K562 (cell line): ENCODE measurements at regions not wholly inside any gene's neighbourhood (a gene's known extent, or its start where the extent isn't known, plus 50 kb on each side); places are given as distances from the start of the nearest gene placed in this dataset.

Experiments
- ATAC-seq: fragments of 200-7000 bp; cut with Tn5 transposase; 3 replicates; pipeline ENCODE4 v1.9.1; 2020; ENCODE audit warnings: moderate library complexity
- BruUV-seq: library from RNA; stranded (reverse); fragments of 400-500 nt; replicated peaks from 2 replicates; lab custom pipeline; 2021; lab: Mats Ljungman, UMichigan
- CTCF ChIA-PET: fragments of 300-600 bp; formaldehyde crosslinking; extraction: SDS; loops from one replicate; lab custom pipeline; 2021; ENCODE audit warnings: low intra/inter-chr PET ratio; lab: Yijun Ruan, JAX
- POLR2A ChIA-PET: fragments of 300-600, 350-650 bp; sonication (Branson Sonifier 250); formaldehyde crosslinking; extraction: SDS; loops from one replicate; lab custom pipeline; 2021; ENCODE audit warnings: antibody characterized with exemption, inconsistent platforms; lab: Yijun Ruan, JAX
- DNase-seq, 4 experiments: peaks; one replicate each; pipeline versions ENCODE4 v3.0.0 to v3.0.0-alpha.2; 2011 to 2018; ENCODE audit warnings: low spot score in 3 of 4, mixed read lengths in 3 of 4; ENCODE audit errors: extremely low read depth in 1 of 4
- FAIRE-seq: peaks from 2 replicates; lab custom pipeline; 2011; peaks lifted over from hg19 to GRCh38; lab: Jason Lieb, UNC
- H2AFZ ChIP-seq: 2 replicates; pipeline ENCODE4 v1.6.0; 2011; ENCODE audit warnings: low read depth, low read length, control low read depth, inconsistent platforms
- H3K27ac ChIP-seq: fragments of 200-600 bp; 3 replicates; pipeline ENCODE4 v1.8.0; 2011; ENCODE audit warnings: low read depth, mild to moderate bottlenecking, control low read depth, inconsistent platforms, low read length, moderate library complexity, mixed read lengths; ENCODE audit errors: extremely low read depth
- H3K27me3 ChIP-seq, 2 experiments: fragments of 300-600 bp in 1 of 2; 2 replicates in 1 of 2; 3 replicates in 1 of 2; pipeline versions ENCODE4 v1.6.0 to v1.8.0; 2011; ENCODE audit warnings: inconsistent platforms in 2 of 2, low read length in 2 of 2, mild to moderate bottlenecking in 1 of 2, mixed read lengths in 1 of 2, moderate library complexity in 1 of 2; ENCODE audit not compliant: control insufficient read depth in 2 of 2, insufficient read depth in 2 of 2
- H3K36me3 ChIP-seq: fragments of 300-600 bp; 3 replicates; pipeline ENCODE4 v1.8.0; 2011; ENCODE audit warnings: mild to moderate bottlenecking, low read length, inconsistent platforms; ENCODE audit not compliant: control insufficient read depth, insufficient read depth
- H3K4me1 ChIP-seq, 2 experiments: fragments of 200-600 bp in 1 of 2; replicated peaks in 1 of 2; 2 replicates in 1 of 2; 3 replicates in 1 of 2; pipeline versions ENCODE4 v1.5.1 to v1.8.0; 2011; ENCODE audit warnings: inconsistent platforms in 2 of 2, low read length in 2 of 2, mild to moderate bottlenecking in 1 of 2, mixed read lengths in 1 of 2, moderate library complexity in 1 of 2; ENCODE audit not compliant: control insufficient read depth in 2 of 2, insufficient read depth in 2 of 2
- H3K4me2 ChIP-seq: 2 replicates; pipeline ENCODE4 v1.6.1; 2011; ENCODE audit warnings: low read length, control low read depth, inconsistent platforms, mixed read lengths; ENCODE audit not compliant: insufficient read depth
- H3K4me3 ChIP-seq: fragments of 200-600 bp; sonication (generic), shearing (Covaris generic); 2 replicates; pipeline ENCODE4 v1.5.1; 2016; ENCODE audit warnings: control low read depth, inconsistent platforms
- H3K79me2 ChIP-seq: fragments of 200-600 bp; 3 replicates; pipeline ENCODE4 v1.8.0; 2011; ENCODE audit warnings: low read length, inconsistent platforms; ENCODE audit not compliant: control insufficient read depth, insufficient read depth
- H3K9ac ChIP-seq, 2 experiments: 2 replicates each; pipeline versions ENCODE4 v1.6.0 to v1.6.1; 2011; ENCODE audit warnings: low read depth in 2 of 2, low read length in 2 of 2, control low read depth in 1 of 2, inconsistent platforms in 1 of 2, mild to moderate bottlenecking in 1 of 2, mixed read lengths in 1 of 2; ENCODE audit not compliant: insufficient read depth in 1 of 2
- H3K9me1 ChIP-seq: one replicate; pipeline ENCODE4 v1.6.0; 2011; ENCODE audit warnings: inconsistent platforms, mild to moderate bottlenecking, low read length, moderate library complexity; ENCODE audit not compliant: control insufficient read depth, insufficient read depth
- H3K9me3 ChIP-seq: replicated peaks from 2 replicates; pipeline ENCODE4 v1.5.1; 2011; ENCODE audit warnings: low read depth, low read length, inconsistent platforms; ENCODE audit not compliant: control insufficient read depth, insufficient read depth
- H4K20me1 ChIP-seq: replicated peaks from 2 replicates; pipeline ENCODE4 v1.6.1; 2011; ENCODE audit warnings: low read length, inconsistent platforms, mixed read lengths; ENCODE audit not compliant: control insufficient read depth, insufficient read depth
- CREM ChIP-seq: IDR thresholded peaks from 2 replicates; pipeline ENCODE4 v1.6.1; 2014; ENCODE audit warnings: antibody characterized with exemption, low read depth
- FOXK2 ChIP-seq, 2 experiments: fragments of 450-650 bp; IDR thresholded peaks in 1 of 2; conservative IDR thresholded peaks in 1 of 2; 2 replicates each; pipeline ENCODE4 v1.6.1; 2016; ENCODE audit warnings: low read depth in 2 of 2, mild to moderate bottlenecking in 1 of 2
- HDAC8 ChIP-seq: fragments of 450-650 bp; IDR thresholded peaks from 2 replicates; pipeline ENCODE4 v1.6.1; 2016; ENCODE audit warnings: mild to moderate bottlenecking, missing genetic modification characterization, moderate library complexity, missing compliant biosample characterization
- HNRNPLL ChIP-seq: fragments of 200-400 bp; formaldehyde crosslinking; IDR thresholded peaks from 2 replicates; pipeline ENCODE4 v1.6.1; 2017; ENCODE audit warnings: low read length, low read depth, mild to moderate bottlenecking; ENCODE audit not compliant: poor library complexity, severe bottlenecking
- NELFE ChIP-seq: IDR thresholded peaks from 2 replicates; pipeline ENCODE4 v1.6.1; 2011; ENCODE audit warnings: mild to moderate bottlenecking; ENCODE audit not compliant: insufficient read depth, insufficient read length
- NEUROD1 ChIP-seq: fragments of 150-350 bp; IDR thresholded peaks from 2 replicates; pipeline ENCODE4 v1.6.1; 2014; ENCODE audit warnings: borderline replicate concordance, low read length, low read depth; ENCODE audit not compliant: partially characterized antibody
- RBBP5 ChIP-seq: fragments of 200-600 bp; sonication (generic); IDR thresholded peaks from 2 replicates; pipeline ENCODE4 v1.6.1; 2012; ENCODE audit warnings: borderline replicate concordance, mild to moderate bottlenecking, low read length, control low read depth, inconsistent platforms; ENCODE audit not compliant: insufficient read depth, poor library complexity, severe bottlenecking
- SMARCC2 ChIP-seq: fragments of 450-650 bp; IDR thresholded peaks from 2 replicates; pipeline ENCODE4 v1.6.1; 2017; ENCODE audit warnings: antibody characterized with exemption, moderate library complexity, mild to moderate bottlenecking, low read depth
- TCFL5 ChIP-seq: fragments of 250-450 bp; sonication (Bioruptor Pico); conservative IDR thresholded peaks from 2 replicates; pipeline ENCODE4 v1.6.1; 2021; ENCODE audit warnings: mild to moderate bottlenecking, moderate library complexity, matching md5 sums
- ZNF133 ChIP-seq: fragments of 250-450 bp; sonication (Bioruptor Pico); IDR thresholded peaks from 2 replicates; pipeline ENCODE4 v1.4.0; 2020; ENCODE audit warnings: mild to moderate bottlenecking
- ZNF253 ChIP-seq: fragments of 250-450 bp; sonication (Bioruptor Pico); conservative IDR thresholded peaks from 2 replicates; pipeline ENCODE4 v1.6.1; 2021; ENCODE audit warnings: mild to moderate bottlenecking
- WGBS: fragments of 100-300 bp; shearing (Covaris generic); methylation state at CpG from one replicate; pipeline ENCODE4 v1.1.6; 2016; ENCODE audit warnings: low coverage, mixed read lengths; ENCODE audit not compliant: insufficient coverage; ENCODE audit errors: missing lambda C conversion rate; 5-methylcytosine and 5-hydroxymethylcytosine counted together
- in situ Hi-C: fragments of 300-500 bp; cut with MboI; formaldehyde crosslinking; loops from 4 replicates; pipeline ENCODE4 v1.15.0; 2018; ENCODE audit warnings: inconsistent platforms, mixed read lengths
- intact Hi-C: fragments of 100-400 bp; cut with micrococcal nuclease; formaldehyde crosslinking; loops from 2 replicates; pipeline ENCODE4 v1.14.2; 2022
- TF ChIP-seq, protein P1 (sequence below): sonication (generic); formaldehyde crosslinking; IDR thresholded peaks from 2 replicates; pipeline ENCODE4 v1.8.1; 2022; ENCODE audit warnings: missing genetic modification reagents
- TF ChIP-seq, protein P2 (sequence below): sonication (generic); formaldehyde crosslinking; IDR thresholded peaks from 2 replicates; pipeline ENCODE4 v1.8.0; 2022; ENCODE audit warnings: mild to moderate bottlenecking, missing genetic modification reagents

DNA sequence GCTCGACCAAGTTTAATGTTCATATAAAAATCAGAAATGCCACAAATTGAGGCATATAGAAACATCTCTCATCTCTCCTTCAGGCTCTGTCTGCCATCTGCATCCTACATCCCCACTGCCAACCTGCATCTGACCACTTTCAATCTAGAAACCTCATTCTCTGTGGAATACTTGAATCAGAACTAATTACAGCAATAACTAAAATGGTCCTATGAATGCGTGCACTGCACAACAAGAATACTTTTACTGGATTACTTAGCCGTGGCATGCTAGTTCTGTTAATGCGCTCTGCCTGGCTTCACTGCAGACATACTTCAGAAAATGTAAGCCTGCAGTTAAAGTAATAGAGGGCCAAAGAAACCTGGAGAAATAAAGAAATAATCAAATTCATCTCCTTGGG, 89.8 kb upstream of the NR5A2 start:
- WGBS: 10% methylated on average over 4 of the region's 4 CpGs

More for the DNA sequence above, 89.8 kb upstream of the NR5A2 start:
- Histone ChIP-seq H3K27ac (no peak overlapping the region), H3K27me3 (peaks cover 0 to 2% of the 10 kb centered on the region in 2 experiments; a peak in 3 of 5 replicates), H3K9me3 (no peaks in the 10 kb centered on the region), H3K9me1 (no peaks in the 10 kb centered on the region), H3K36me3 (no peaks in the 10 kb centered on the region), H3K4me2 (no peak overlapping the region), H2AFZ (no peak overlapping the region), H3K4me1 (no peaks in the 10 kb centered on the region), H4K20me1 (no peaks in the 10 kb centered on the region), H3K9ac (no peak overlapping the region), H3K79me2 (no peaks in the 10 kb centered on the region), H3K4me3 (no peak overlapping the region)
- ATAC-seq (no peak), DNase-seq (no peak), FAIRE-seq (no peak)
- intact Hi-C loops (no loop called here), in situ Hi-C loops (no loop called here)
- no peak for TF ChIP-seq CREM
- TF ChIP-seq HNRNPLL: no peak
- no peak for TF ChIP-seq ZNF133 (CRISPR knock-in tag)
- no peak for TF ChIP-seq NELFE
- TF ChIP-seq TCFL5: no peak
- no peak for TF ChIP-seq RBBP5
- no peak for TF ChIP-seq ZNF253
- no peak for TF ChIP-seq FOXK2 (conservative IDR thresholded peaks at IDR 0.05 in 1 of 2, IDR thresholded peaks at IDR 0.05 in 1 of 2; ENCODE audit: low read depth in 2 of 2)
- no peak for TF ChIP-seq NEUROD1
- no peak for TF ChIP-seq SMARCC2
- TF ChIP-seq, protein P1, sequence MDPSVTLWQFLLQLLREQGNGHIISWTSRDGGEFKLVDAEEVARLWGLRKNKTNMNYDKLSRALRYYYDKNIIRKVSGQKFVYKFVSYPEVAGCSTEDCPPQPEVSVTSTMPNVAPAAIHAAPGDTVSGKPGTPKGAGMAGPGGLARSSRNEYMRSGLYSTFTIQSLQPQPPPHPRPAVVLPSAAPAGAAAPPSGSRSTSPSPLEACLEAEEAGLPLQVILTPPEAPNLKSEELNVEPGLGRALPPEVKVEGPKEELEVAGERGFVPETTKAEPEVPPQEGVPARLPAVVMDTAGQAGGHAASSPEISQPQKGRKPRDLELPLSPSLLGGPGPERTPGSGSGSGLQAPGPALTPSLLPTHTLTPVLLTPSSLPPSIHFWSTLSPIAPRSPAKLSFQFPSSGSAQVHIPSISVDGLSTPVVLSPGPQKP: no peak
- no peak for TF ChIP-seq HDAC8 (tag)
- TF ChIP-seq, protein P2, sequence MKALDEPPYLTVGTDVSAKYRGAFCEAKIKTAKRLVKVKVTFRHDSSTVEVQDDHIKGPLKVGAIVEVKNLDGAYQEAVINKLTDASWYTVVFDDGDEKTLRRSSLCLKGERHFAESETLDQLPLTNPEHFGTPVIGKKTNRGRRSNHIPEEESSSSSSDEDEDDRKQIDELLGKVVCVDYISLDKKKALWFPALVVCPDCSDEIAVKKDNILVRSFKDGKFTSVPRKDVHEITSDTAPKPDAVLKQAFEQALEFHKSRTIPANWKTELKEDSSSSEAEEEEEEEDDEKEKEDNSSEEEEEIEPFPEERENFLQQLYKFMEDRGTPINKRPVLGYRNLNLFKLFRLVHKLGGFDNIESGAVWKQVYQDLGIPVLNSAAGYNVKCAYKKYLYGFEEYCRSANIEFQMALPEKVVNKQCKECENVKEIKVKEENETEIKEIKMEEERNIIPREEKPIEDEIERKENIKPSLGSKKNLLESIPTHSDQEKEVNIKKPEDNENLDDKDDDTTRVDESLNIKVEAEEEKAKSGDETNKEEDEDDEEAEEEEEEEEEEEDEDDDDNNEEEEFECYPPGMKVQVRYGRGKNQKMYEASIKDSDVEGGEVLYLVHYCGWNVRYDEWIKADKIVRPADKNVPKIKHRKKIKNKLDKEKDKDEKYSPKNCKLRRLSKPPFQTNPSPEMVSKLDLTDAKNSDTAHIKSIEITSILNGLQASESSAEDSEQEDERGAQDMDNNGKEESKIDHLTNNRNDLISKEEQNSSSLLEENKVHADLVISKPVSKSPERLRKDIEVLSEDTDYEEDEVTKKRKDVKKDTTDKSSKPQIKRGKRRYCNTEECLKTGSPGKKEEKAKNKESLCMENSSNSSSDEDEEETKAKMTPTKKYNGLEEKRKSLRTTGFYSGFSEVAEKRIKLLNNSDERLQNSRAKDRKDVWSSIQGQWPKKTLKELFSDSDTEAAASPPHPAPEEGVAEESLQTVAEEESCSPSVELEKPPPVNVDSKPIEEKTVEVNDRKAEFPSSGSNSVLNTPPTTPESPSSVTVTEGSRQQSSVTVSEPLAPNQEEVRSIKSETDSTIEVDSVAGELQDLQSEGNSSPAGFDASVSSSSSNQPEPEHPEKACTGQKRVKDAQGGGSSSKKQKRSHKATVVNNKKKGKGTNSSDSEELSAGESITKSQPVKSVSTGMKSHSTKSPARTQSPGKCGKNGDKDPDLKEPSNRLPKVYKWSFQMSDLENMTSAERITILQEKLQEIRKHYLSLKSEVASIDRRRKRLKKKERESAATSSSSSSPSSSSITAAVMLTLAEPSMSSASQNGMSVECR (CRISPR knock-in tag): no peak
- BruUV-seq: no TSS peak
- CTCF ChIA-PET: interaction anchor here (0.7 kb wide), 1 partner anchor 342 kb away, joined by 3 read pairs; no protein-coding TSS in a partner anchor
- POLR2A ChIA-PET: interaction anchor here (0.6 kb wide), 1 partner anchor 18 kb away, joined by 3 read pairs; no protein-coding TSS in a partner anchor
